GM18520 (cell line): ENCODE measurements at regions not wholly inside any gene's neighbourhood (a gene's known extent, or its start where the extent isn't known, plus 50 kb on each side); places are given as distances from the start of the nearest gene placed in this dataset.

ENCODE experiments used
- ATAC-seq: cut with Tn5 transposase; IDR thresholded peaks from one replicate; pipeline ENCODE4 v1.9.1; 2021; ENCODE audit not compliant: unreplicated experiment

DNA sequence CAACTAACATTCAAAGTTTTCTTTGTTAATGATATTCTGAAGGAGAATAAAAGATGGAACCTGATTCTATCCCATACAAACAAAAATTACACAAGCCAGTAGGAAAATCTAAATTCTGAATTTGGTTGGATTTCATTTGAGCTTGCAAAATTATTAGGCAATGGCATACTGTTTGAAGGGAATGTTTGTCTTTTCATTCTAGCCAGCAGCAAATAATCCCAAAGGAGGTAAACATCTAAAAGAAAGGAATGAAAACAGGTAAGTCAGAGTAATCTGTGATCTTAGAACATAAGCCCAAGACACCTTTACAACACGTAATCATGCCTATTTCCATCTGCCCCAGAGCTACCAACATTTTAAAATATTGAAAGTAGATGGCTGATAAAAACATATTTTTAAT lies 482.1 kb upstream of the CITED2 start:
- no peak for ATAC-seq

DNA sequence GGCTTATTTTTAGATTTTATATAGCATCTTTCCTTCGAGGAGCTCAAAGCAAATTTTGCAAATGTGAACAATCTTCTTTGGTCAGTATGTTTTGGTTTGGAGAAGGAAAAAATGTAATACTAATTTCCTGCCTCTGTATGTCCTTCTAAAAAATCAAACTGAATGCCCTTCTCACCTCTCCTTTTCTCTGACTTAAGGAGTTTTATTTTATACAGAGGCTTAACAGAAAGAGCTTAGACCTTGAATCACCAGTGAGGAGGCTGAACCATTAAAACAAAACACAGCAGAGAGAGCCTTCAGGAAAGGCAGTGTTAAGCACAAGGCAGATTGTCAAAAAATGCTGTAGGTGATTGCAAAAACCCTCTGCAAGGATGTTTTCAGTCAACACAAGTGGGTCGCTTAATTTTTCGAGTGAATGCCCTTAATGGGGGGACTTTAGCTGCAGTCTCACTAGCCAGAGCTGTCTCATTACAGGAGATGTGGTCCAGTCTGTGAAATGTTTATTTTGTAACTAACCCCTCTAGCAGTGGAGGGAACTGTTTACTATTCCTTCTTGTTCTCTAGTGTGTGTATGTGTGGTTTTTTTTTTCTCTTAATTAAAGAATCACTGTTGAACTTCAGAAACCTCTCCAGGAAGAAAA lies 481.3 kb upstream of the CITED2 start:
- no peak for ATAC-seq

DNA sequence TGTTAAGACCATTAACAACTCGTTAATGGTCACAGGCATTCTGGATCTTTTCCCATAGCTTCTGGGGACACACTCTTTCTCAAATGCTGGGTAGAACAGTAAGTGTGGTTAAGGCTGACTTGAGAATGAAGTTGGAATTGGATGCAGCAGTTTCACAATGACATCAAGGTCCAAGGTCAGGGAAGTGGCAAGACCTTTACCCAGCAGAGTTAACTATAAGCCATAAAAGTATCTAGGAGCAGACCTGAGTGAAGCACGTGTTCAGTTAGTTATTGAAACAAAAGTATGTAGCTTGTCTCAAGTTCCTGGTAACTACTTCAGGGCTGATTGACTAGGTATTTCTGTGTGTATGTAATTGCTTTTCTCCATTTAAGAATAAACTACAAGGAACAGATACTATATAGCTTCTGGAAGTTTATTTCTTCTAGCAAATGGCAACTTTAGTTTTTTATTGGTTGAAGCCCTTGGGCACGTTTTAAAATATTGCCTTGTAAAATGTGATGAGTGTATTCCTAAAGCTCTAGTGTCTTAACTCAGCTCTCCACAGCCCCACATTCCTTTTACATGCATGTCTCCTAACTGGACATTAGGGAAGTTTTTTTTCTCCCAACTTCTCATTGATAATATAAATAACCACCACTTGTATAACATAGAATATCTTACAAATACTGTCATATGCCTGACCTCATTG lies 479.0 kb upstream of the CITED2 start:
- no peak for ATAC-seq

DNA sequence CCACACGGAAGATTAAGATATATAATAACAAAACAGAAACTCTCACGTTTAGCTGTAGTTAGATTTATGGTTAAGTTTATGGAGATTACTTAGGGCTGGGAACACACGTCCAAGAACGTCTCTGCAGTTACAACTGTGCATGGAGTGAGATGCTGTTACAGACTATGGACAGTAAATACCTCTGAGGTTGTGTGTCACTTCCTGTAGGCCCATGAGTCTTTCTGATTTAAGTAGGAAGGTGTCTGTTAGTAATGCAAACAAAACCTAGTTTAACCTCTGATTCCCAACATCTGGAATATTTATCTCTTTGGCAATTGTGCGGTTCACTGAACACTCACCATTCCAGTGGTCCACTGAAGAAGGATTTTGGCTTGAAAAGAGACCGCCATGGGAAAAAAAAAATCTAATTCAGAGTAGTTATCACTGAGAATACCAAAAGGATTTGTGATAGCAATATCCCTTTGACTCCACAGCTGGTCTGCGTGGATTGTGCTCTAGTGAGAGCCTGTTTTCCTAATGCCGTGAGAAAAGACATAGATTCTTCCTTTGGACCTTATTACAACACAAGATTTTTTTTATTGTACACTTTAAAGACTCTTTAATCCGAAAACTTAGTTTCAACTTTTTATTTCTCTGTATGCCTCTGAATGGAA lies 478.2 kb upstream of the CITED2 start:
- ATAC-seq = no peak

DNA sequence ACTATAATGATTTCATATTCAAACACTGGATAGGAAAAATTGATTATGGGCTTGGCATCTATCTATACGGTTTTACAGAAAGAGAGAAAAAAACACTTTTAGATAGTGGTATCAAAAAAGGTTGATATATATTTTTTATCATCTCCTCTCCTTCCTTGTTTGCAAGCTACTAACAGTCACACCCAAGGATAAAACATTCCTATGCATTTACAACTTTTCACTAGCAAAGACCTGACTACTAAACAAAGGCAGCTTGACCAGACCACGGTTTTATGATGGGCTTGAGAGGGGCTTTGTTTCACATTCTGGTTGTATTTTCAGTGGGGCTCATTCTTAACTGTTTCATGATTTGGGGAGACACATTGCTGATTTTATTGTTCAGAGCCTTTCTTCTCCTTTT lies 477.6 kb upstream of the CITED2 start:
- no peak for ATAC-seq

DNA sequence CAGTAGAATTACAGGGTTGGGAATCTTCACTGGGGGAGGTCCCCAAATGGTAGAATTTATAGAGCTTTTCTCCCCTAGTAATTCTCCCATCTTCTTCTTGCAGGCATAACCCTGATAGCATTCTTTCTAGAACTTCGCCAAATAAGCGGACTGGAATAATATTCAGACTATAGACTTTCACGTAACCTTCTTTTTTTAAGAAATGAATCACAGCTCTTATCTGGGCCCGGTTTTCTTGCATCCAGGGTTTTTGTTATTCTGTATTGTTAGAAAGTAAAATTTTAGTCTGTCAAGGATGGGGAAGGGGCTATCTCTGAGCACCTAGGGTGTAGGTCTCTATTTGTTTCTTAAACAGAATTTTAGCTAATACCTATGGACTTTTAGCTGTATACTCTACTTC lies 476.8 kb upstream of the CITED2 start:
- ATAC-seq = no peak

DNA sequence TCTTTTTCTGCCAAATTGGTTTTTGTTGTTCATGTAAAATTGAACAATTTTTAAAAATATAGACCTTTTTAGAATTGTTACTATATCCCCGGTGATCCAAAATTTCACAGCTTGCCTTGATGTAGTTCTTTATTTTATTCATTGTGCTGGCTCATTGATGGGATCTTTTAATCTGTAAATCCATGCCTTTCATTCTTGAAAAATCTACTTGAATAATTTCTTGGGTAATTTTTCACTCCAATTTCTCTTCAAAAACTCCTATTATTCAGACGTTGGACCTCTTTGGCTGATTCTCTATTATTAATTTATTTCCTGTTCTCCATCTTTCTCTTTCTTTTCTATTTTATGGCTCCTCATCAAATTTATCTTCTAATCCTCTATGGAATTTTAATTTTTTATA lies 476.1 kb upstream of the CITED2 start:
- no peak for ATAC-seq

DNA sequence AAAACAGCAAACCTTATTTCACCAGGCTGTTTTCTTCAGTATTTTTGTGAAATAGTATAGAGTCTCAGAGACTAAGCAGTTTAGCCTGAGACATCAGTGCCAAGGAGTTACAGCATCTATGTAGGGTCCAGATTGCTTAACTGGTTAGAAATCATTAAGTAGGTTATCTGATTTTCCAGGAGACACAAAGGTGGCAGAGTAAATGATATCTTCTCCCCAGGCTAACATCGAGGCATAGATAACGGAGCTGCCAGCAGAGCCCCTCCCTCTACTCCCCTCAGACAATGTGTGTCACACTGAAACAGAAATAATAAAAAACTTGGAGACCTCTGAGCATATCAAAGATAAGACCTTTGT lies 473.0 kb upstream of the CITED2 start:
- ATAC-seq = no peak

DNA sequence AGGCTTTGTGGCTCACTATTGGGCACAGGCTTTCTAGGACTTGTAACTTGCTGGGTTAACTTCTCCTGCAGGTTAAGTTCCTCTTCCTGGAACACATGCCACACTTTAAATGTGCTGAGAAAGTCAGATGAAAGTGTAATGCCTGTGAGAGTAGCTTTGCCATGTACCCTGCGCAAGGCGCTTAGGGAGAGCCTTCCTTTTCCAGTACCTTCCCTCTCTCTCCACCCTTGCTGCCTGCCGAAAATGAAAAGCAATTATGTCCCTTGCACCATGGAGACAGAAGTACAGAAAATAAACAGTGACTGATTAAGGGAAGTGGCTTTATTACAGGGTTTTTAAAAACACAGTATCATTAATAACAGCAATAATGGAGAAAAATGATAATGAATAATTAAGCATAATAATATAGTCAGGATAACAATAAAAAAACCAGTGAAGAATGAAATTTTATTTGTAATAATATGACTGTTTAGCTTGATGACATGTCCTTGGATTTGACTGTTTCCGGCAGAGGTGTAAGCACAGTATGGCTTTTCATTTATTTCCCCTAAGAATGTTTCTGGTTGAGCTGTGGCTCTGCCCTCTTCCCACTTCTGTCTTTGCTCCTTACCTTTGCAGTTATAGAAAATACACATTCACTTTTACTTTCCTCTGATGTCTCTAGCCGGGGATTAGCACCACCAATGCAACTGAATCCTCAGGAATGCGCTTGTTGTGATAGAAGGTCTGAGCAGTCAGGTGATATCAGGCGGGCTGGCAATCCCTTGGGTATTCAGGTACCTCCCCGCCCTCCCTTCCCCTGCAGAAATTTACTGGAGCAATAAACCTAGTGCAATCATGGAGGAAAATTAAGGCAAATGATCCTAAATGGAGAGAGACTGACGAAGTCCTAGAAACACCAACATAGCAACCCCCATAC lies 472.3 kb upstream of the CITED2 start:
- ATAC-seq = no peak

DNA sequence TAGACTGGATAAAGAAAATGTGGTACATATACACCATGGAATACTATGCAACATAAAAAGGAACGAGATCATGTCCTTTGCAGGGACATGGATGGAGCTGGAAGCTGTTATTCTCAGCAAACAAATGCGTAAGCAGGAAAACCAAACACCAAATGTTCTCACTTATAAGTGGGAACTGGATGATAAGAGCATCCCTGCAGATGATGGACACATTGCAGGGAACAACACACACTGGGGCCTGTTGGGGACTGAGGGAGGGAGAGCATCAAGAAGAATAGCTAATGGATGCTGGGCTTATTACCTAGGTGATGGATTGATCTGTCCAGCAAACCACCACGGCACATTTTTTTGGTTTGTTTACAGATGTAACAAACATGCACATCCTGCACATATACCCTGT lies 470.5 kb upstream of the CITED2 start:
- no peak for ATAC-seq

DNA sequence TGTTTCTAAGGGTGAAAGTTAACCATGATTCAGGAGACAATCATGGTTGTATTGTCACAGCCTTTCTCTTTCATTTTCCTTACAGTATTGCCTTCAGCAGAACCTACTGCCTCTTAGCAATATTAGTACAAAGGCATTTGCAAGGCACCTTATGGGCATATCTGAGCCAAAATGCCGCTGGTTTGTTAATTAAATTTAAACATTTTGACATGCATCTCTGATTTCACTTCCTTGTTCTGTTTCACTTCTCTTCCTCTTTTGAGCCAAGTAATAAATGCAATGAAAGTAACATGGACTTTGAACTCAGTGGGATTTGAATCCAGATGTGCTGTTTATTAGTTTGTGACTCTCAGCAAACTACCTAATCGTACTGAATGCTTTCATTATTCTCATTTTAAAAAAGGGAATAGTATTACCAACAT lies 467.4 kb upstream of the CITED2 start:
- ATAC-seq = peak; percentile 79

DNA sequence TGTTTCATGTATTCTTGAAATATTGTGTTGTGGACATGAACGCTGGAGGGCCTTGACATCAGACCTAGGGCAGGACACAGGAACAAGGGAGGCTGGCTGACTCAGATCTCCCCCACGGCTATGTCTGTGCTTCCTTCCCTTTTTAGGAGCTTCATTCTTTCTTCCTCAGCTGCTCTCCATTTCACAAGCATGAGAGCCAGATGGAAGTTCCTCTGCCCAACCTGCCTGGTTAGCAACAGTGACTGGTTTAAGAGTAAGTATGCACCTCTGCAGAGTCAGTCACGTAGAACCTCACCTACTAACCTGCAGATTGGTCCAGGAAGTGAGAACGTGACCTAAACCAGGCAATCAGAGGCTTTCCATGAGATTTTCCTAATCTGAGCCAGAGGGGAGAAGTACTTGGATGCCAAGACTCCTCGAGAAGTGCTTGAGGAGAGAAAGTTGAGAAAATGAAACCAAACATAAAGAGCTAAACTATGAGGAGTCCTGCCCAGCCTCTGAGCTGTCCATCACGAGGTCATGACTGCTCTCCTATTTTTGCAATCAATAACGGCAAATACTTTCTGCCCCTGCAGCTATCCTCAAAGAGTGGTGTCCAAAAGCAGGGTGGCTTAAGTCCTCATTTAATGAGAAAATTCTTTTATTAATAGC lies 465.2 kb upstream of the CITED2 start:
- no peak for ATAC-seq

DNA sequence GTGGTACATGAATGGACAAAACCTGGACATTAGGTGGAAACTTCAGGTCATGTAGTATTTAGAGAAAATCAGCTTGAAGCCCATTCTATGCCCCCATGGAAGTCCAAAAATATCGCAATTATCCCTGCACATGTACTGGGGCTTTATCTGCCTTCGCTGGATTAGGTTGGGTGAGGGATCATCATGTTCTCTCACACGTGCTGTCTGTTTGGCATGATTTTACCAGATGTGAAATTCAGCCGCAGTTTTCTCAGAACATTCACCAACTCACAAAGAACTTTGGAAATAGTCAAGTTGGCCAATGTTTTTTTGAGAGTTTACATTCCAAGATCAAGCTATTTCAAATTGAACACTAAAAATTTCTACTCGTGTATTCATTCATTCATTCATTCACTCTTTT lies 459.8 kb upstream of the CITED2 start:
- no peak for ATAC-seq

DNA sequence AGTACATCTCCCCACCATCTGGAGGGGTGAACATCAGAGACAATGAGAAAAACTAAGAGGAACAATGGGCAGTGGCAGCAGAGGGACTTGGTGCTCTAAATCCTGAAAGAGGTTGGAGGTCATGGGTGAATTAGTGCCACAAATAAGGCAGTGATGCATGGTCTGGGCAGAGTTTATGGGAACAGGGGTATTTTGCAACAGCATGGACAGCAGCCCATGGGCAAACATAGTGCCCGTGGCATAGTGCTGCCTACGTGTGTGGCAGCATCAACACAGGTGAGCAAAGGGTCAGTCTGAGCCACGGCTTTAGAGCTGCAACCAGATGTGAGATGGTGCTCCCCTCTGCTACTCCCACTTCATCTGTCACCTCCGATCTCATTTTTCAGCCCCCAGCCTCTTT lies 459.1 kb upstream of the CITED2 start:
- no peak for ATAC-seq

DNA sequence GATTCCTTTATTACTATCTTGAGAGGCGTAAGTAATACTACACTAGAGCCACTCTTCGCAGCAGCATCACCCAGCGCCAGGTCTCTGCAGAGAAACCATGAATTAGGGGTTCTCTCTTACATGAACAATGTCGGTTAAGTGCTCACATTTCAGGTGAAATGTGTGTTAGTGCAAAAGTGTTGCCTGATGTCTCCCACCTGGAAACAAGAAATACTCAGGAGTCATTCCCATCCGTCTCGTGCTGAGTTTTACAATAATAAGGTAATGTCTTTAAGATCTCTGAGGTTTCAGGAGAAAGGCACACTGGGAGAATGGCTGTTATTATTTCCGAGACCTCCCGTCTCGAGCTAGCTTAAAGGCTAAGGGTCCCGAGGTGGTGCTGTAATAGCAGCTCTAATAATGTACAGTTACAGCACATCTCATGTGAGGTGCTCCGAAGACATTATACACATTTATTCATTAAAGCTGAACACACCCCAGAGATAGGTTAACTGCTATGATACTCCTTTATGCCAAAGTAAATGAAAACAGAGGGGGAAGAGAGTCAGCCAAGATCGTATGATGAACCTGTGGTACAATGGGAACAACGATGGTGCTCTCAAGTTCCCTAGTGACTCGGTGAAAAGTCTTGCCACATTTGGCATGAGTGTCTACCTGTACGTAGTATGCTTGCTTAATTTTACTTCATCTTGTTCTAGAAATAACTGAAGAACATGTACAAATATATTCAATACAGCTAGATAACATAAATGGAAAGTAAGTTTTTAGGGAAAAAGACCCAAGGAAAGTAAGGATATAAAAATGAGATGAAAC lies 458.3 kb upstream of the CITED2 start:
- ATAC-seq = no peak

DNA sequence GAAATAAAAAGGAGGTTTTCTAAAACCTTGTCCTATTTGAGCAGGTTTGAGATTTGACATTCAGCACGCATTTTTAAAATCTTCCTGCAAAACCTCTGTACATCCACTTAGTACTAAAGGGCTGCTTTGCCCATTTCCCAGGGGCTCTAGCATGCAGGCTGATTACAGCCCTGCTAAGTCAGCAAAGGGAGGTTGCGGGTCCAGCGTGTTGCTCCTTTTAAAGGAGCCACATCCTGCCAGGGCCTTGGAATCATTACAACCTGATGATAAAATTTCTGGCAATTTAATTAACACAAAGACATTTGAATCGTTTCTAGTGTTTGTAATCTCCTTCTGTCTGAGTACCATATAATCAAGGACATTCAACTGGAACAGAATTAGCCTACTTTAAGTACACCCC lies 455.1 kb upstream of the CITED2 start:
- no peak for ATAC-seq

DNA sequence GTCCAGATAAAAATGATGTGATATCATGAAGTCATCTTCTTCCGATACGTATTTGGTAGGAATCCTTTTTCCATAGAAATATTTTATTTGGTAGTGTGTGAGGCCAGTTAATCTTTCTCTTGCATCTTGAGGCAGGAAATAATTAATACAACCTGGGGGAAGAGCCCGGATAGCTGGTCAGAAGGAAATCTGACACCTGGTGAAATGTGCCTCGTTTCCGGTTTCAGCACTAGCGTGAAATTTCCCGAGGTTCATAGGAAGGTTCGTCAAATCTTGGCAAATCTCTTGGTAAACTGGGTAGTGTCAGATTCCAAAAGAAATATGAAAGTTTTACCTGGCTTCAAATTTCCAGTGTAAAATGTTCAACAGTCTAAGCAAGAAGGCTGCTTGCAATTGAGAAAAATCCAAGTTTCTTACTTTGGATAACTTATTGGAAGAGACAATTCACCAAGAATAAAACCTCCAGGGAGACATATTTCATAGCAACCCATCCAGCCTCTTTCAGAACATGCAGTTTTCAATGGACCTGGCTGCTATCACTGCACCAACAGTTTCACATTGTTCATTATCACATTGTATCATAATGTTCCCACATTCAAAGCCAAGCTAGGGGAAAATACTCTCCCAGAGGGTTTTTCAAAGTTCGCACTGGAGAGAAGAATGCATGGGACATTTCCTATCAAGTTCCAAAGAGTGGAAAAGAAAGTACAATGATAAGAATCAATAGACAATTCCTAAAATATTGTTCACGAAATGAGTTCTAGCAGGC lies 454.5 kb upstream of the CITED2 start:
- no peak for ATAC-seq

DNA sequence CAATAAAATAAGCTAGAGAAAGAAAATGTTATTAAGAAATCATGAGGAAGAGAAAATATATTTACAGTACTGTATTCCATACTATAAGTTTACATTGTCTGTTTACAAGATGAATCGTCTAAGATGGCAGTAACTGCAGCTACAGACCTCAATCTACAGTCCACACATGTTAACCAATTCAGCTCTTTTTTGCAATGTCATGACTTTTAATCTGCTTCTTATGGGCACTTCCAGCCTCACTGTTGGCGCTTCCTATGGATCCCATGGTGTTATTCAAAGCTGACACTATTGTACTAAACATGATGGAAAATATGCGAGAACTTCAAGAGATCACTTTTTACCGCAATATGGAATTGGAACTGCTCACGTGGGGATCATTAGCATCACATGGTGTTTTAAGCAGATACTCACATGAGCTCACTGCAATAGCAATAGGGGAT lies 451.5 kb upstream of the CITED2 start:
- ATAC-seq = no peak

DNA sequence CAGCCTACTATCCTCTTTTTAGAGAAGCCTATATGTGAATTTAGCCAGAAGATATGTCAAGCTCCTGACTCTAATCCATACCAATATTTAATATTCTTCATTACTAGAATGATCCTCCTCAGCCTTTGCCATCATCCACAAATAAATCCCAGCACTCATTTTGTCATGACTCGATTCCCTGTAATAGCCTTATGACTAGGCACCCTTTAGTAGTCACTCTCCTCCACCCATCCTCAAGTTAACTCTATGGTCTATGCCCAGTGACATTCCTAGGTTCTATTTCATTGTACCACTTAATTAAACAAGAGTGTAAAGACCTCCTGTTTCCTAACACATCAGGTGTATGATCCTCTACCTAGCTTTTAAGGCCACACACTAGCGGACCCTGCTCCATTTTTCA lies 450.4 kb upstream of the CITED2 start:
- no peak for ATAC-seq

DNA sequence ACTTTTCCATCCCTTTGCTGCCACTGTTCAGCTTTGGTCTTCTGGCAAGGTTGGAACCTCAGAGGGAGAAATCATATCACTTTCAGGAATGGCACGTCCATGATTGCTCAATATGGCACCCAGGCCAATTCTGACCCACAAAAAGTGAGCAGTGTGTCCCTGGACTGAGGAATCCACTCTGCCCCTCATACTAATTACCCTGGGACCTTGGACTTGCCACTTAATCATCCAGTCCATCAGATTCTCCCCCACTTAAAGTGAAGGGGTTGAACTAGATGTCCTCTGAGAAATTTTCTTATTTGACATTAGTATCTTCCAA lies 449.3 kb upstream of the CITED2 start:
- no peak for ATAC-seq
